ENCODE measurements at regions not wholly inside any gene's neighbourhood (a gene's known extent, or its start where the extent isn't known, plus 50 kb on each side); places are given as distances from the start of the nearest gene placed in this dataset.
"Not testable (repeated sequence)": the region's sequence is repeated elsewhere in the genome, so short reads cannot be mapped to it uniquely, and the experiment has no call there.

- no peak for DNase-seq (ENCODE audit: low read depth in 2 of 2)
Observed at GRCh38 chr2:120513776-120514357, 167.9 kb downstream of the INHBB start.

GRCh38 chr2:120514521-120514920, 168.6 kb downstream of the INHBB start:
- no peak for DNase-seq (ENCODE audit: low read depth in 2 of 2)

DNA sequence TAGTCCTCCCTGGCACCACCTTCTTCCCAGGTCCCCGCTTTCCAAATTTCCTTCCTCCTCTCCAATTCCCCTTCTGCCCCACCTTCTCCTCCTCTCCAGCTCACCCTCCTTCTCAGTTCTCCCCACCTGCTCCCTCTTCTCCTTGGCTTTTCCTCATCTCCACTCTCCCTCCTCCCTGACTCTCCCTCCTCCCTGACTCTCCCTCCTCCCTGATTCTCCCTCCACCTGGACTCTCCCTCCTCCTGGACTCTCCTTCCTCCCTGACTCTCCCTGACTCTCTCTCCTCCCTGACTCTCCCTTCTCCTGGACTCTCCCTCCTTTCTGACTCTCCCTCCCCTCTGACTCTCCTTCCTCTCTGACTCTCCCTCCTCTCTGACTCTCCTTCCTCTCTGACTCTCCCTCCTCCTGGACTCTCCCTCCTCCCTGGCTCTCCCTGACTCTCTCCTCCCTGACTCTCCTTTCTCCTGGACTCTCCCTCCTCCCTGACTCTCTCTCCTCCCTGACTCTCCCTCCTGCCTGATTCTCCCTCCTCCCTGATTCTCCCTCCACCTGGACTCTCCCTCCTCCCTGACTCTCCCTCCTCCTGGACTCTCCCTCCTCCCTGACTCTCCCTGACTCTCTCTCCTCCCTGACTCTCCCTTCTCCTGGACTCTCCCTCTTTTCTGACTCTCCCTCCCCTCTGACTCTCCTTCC, 169.3 kb downstream of the INHBB start:
- DNase-seq (ENCODE audit: low read depth in 2 of 2): not testable (repeated sequence)

- peak in 1 of 2 donors; percentile 40 for DNase-seq (ENCODE audit: low read depth in 2 of 2)
Observed at GRCh38 chr2:120515759-120516678, 170.1 kb downstream of the INHBB start.

DNA sequence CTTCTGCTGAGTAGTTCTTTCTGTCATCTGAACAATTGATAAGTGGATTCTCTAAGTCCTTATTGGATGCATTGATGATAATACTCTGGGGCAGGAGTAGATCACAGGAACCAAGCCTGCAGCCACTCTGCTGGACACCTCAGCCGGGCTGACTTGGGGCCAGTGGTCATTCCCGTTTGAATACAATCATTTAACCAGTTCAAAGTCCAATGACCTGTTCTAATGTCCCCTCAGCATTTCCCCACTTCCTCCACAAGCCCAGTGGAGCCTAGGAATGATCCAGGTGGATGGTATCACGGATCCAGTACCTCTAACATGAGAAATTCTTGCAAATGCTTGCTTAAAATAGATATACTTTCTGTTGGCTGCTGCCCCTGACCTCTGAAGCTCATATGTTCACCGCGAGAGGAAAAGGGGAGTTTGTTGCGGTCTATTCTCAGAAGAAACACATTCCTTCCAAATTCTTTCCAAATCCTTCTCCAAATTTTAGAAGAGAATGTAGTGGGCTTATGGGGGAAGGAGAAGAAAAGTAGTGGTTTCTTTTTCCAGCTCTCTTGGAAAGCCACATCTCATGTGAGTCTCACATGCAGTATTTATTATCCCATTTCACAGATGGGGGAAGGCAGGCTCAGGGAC, 170.9 kb downstream of the INHBB start:
- DNase-seq (ENCODE audit: low read depth in 2 of 2): no peak

DNA sequence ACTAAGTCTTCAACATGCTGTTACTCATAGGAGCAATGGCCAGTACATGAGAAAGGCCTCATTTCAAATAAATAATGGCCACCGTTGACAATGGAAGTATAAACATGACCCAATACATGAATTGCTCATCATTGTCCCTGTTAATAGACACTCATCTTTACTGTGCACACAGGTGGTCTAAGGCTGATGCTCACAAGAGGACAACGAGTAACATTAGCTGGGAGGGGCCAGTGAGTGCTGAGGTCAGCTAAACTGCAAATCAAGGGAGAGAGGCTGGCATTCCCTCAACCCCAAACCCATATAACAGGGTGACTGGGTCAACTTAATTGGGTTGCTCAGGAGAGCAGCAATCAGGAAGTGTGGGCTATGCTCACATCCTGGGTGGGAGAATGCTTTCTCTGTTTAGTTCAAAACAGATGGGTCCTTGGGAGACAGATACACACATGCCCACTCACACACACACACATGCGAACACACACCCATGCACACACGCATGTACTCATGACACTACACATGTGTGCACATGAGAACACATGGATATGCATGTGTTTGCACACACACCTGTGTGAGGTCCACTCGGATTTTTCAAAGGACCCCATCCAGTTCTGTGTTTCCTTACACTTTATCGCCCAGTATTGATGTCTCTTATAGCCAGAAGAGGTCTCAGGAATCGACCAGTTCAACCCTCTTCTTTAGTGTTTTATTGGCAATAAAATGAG, 172.0 kb downstream of the INHBB start:
- no peak for DNase-seq (ENCODE audit: low read depth in 2 of 2)

- no peak for DNase-seq (ENCODE audit: low read depth in 2 of 2)
Observed at GRCh38 chr2:120518819-120519218, 172.9 kb downstream of the INHBB start.

GRCh38 chr2:120519469-120519868, 173.5 kb downstream of the INHBB start:
- no peak for DNase-seq (ENCODE audit: low read depth in 2 of 2)

- DNase-seq (ENCODE audit: low read depth in 2 of 2): no peak
Observed at GRCh38 chr2:120520454-120520853, 174.5 kb downstream of the INHBB start.

DNA sequence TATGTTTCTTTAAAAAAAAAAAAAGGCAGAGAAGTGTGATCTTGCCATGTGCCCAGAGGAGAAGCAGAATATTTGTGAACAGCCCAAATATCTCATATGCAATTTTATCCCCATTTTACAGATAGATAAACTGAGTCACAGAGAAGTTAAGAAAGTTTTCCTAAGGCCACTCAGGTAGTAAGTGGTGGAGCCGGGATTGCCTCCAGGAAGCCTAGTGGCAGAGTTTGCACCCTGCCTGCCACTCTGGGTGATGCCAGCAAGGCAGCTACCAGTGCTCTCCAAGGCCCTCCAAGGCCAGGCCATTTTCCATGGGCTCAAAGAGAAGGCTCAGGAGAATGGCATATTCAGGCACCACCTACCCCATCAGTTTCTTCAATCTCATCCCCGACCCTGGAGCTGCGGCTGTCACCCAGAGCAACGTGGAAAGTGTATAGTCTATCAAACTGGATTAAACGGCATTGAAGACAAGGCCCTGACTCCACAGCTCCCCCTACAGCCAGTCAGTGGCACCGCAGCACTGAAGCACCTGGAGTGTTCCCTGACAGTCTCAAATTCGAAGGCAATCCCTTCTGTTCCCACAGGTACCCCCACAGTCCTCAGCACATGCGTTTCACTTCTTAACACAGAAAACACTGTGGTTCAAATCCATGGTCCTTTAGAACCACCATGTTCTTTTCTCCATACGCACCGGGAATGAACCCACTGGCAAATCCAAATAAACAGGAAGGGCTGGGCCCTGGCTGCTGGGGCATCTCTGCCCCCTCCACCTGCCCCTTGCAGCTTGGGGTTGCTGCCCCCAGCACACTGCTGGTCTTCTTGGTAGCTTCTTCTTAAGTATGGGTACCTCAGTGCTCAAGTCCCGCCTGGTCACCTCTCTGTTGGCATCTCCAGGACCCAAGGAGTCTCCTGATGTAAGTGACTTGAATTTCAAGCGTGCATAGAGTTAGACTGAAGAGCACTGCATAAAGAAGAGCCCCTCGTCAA, 175.3 kb downstream of the INHBB start:
- DNase-seq (ENCODE audit: low read depth in 2 of 2): peak; percentile 44 to 77

DNA sequence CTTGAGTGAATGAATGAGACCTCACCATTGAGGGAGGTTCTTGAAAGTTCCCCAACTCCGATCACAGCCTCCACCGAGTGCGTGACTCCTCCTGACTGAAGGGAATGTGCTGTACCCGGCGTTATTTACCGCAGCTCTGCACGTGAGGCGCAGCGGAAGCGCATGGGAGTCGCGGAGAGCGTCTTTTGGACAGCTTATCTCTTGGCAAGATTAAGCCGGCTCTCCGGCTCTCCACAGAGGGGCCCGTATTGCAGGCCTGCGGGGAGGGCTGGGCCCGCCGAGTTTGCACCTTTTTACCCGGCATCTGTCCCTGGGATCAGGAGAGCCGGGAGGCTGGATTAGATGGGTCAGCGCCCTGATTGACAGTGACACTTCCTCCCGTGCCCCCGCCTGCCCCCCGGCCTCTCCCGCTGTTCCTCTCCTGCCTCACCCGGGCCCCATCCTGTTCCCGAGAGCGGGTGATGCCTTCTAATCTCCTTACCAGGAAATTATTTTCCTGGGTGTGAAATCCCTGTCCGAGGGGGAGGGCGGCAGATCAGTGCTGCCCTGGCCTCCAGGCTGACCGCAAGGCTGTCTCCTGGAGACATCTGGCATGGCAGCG, 176.3 kb downstream of the INHBB start:
- peak in 1 of 2 donors; percentile 16 for DNase-seq (ENCODE audit: low read depth in 2 of 2)

- DNase-seq (ENCODE audit: low read depth in 2 of 2): no peak
Observed at GRCh38 chr2:120523766-120524165, 177.8 kb downstream of the INHBB start.

- no peak for DNase-seq (ENCODE audit: low read depth in 2 of 2)
Observed at GRCh38 chr2:120524174-120524573, 178.2 kb downstream of the INHBB start.

DNA sequence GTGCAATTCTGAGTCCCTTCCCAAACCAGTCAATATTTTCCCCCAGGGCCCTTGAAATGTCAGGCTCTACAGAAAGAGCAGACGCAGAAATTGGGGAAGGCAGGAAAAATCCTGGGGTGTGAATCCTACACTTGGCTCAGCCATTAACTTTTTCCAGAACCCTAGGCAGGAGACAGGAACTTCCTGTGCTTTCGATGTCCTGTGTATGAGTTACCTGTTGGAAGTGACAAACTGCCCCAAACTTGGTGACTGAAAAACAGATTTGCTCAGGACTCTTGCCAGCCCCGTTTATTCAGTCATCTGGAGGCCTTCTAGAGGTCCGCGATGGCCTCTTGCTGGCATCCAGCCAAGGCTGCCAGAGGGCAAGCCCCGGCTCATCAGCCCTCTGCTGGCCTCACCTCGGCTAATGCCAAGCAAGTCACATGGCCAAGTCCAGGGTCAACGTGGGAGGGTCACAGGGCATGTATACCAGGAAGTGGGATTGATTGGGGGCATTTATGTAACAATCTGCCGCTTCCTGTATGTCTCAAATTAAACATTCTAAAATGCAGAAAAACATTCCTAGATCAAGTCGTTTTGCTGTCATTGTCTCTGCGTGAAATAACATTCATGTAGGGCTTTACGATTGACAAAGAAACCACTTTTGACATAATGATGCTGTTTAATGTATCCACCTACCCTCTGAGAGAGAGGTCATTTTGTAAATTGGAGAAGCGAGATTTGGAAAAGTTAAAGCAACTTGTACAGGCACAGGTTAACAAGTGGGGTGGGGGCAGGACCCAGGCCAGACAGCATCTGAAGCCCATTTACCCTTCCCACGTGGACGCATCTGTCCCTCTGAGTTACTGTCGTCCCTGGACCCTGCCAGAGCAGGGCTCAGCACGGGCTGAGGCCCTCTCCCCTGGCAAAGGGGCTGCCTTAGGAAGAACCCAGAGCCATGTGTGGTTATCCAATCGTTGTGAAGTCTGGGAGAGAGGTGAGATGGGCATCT, 179.4 kb downstream of the INHBB start:
- DNase-seq (ENCODE audit: low read depth in 2 of 2): peak; percentile 15 to 94

- peak in 1 of 2 donors; percentile 70 for DNase-seq (ENCODE audit: low read depth in 2 of 2)
Observed at GRCh38 chr2:120526047-120526562, 180.2 kb downstream of the INHBB start.

- DNase-seq (ENCODE audit: low read depth in 2 of 2): no peak
Observed at GRCh38 chr2:120526997-120527945, 181.3 kb downstream of the INHBB start.
